22Rv1 (cell line): ENCODE measurements at regions not wholly inside any gene's neighbourhood (a gene's known extent, or its start where the extent isn't known, plus 50 kb on each side); places are given as distances from the start of the nearest gene placed in this dataset.

Source experiments
- H3K27ac ChIP-seq: fragments of 450-650 bp; 2 replicates; pipeline ENCODE4 v1.5.1; 2017
- CTCF ChIP-seq: fragments of 450-650 bp; IDR thresholded peaks from 2 replicates; pipeline ENCODE4 v1.5.1; 2017; ENCODE audit warnings: mild to moderate bottlenecking
- ZFX ChIP-seq: fragments of 450-650 bp; IDR thresholded peaks from 2 replicates; pipeline ENCODE4 v1.6.1; 2017; ENCODE audit warnings: antibody characterized with exemption, borderline replicate concordance

- no peak overlapping the region for H3K27ac ChIP-seq
- TF ChIP-seq CTCF = no peak
- TF ChIP-seq ZFX = no peak
Observed at GRCh38 chr2:147488472-147488871, 356.4 kb upstream of the ACVR2A start.

- TF ChIP-seq ZFX = no peak
- no peak for TF ChIP-seq CTCF
- H3K27ac ChIP-seq = no peak overlapping the region
Observed at GRCh38 chr2:147487978-147488289, 356.9 kb upstream of the ACVR2A start.

GRCh38 chr2:147487286-147487977 is 357.4 kb upstream of the ACVR2A start:
- TF ChIP-seq ZFX (no peak), CTCF (no peak)
- no peak overlapping the region for H3K27ac ChIP-seq

GRCh38 chr2:147485210-147485851 is 359.5 kb upstream of the ACVR2A start:
- no peak overlapping the region for H3K27ac ChIP-seq

GRCh38 chr2:147483911-147484310 is 360.9 kb upstream of the ACVR2A start:
- TF ChIP-seq CTCF = no peak
- no peak for TF ChIP-seq ZFX
- no peak overlapping the region for H3K27ac ChIP-seq

More at GRCh38 chr2:147485210-147485851, 359.5 kb upstream of the ACVR2A start:
- TF ChIP-seq CTCF (no peak), ZFX (no peak)

GRCh38 chr2:147482916-147483669 is 361.7 kb upstream of the ACVR2A start:
- no peak overlapping the region for H3K27ac ChIP-seq
- TF ChIP-seq CTCF (no peak), ZFX (no peak)
